IMR-90 (cell line): ENCODE measurements at regions not wholly inside any gene's neighbourhood (a gene's known extent, or its start where the extent isn't known, plus 50 kb on each side); places are given as distances from the start of the nearest gene placed in this dataset.

Experiments
- ATAC-seq: fragments of 200-7000 bp; cut with Tn5 transposase; 2 replicates; pipeline ENCODE4 v1.9.1; 2020; ENCODE audit warnings: low read depth, mild to moderate bottlenecking, moderate library complexity
- BruUV-seq: library from RNA; stranded (reverse); fragments of 400-500 nt; replicated peaks from 2 replicates; lab custom pipeline; 2021; lab: Mats Ljungman, UMichigan
- CTCF ChIA-PET: fragments of 300-600 bp; formaldehyde crosslinking; extraction: SDS; loops from one replicate; lab custom pipeline; 2021; ENCODE audit warnings: antibody characterized with exemption; lab: Yijun Ruan, JAX
- POLR2A ChIA-PET: fragments of 300-600 bp; sonication (Branson Sonifier 250); formaldehyde crosslinking; loops from one replicate; lab custom pipeline; 2022; ENCODE audit warnings: antibody characterized with exemption; ENCODE audit not compliant: unreplicated experiment; lab: Charles Lee
- DNase-seq: peaks from one replicate; pipeline ENCODE4 v3.0.0; 2013
- H2AFZ ChIP-seq: replicated peaks from 2 replicates; pipeline ENCODE3; 2013; ENCODE audit warnings: low read length, mild to moderate bottlenecking; ENCODE audit not compliant: poor library complexity
- H2AK5ac ChIP-seq: 2 replicates; pipeline ENCODE4 v1.6.1; 2013; ENCODE audit warnings: low read depth, low read length, inconsistent platforms
- H2AK9ac ChIP-seq: replicated peaks from 2 replicates; pipeline ENCODE3; 2013; ENCODE audit warnings: mild to moderate bottlenecking, low read depth, low read length, moderate library complexity; ENCODE audit not compliant: poor library complexity
- H2BK120ac ChIP-seq: 2 replicates; pipeline ENCODE4 v1.6.1; 2013; ENCODE audit warnings: low read depth, low read length, inconsistent platforms
- H2BK15ac ChIP-seq: 3 replicates; pipeline ENCODE4 v1.6.1; 2013; ENCODE audit warnings: low read depth, low read length, inconsistent platforms
- H2BK20ac ChIP-seq: 2 replicates; pipeline ENCODE4 v1.6.1; 2013; ENCODE audit warnings: low read depth, mild to moderate bottlenecking, inconsistent platforms, low read length, moderate library complexity
- H2BK5ac ChIP-seq: 2 replicates; pipeline ENCODE4 v1.6.1; 2013; ENCODE audit warnings: mild to moderate bottlenecking, low read depth, low read length, inconsistent platforms; ENCODE audit not compliant: poor library complexity, severe bottlenecking
- H3K14ac ChIP-seq: replicated peaks from 2 replicates; pipeline ENCODE4 v1.6.1; 2013; ENCODE audit warnings: low read depth, low read length, inconsistent platforms
- H3K18ac ChIP-seq: 2 replicates; pipeline ENCODE4 v1.6.1; 2013; ENCODE audit warnings: low read depth, low read length, control low read depth
- H3K23ac ChIP-seq: 2 replicates; pipeline ENCODE4 v1.6.1; 2013; ENCODE audit warnings: low read depth, low read length, inconsistent platforms
- H3K27ac ChIP-seq: 2 replicates; pipeline ENCODE4 v1.5.1; 2013; ENCODE audit warnings: mild to moderate bottlenecking, control low read depth, low read length; ENCODE audit not compliant: insufficient read depth
- H3K27me3 ChIP-seq: 2 replicates; pipeline ENCODE4 v1.6.1; 2013; ENCODE audit warnings: low read length; ENCODE audit not compliant: control insufficient read depth, insufficient read depth
- H3K36me3 ChIP-seq: 2 replicates; pipeline ENCODE4 v1.6.1; 2013; ENCODE audit warnings: low read length, mixed read lengths; ENCODE audit not compliant: control insufficient read depth, insufficient read depth
- H3K4ac ChIP-seq: 2 replicates; pipeline ENCODE4 v1.6.1; 2013; ENCODE audit warnings: low read depth, low read length, inconsistent platforms
- H3K4me1 ChIP-seq: 2 replicates; pipeline ENCODE4 v1.6.1; 2013; ENCODE audit warnings: low read length, mixed read lengths; ENCODE audit not compliant: control insufficient read depth, insufficient read depth
- H3K4me2 ChIP-seq: 2 replicates; pipeline ENCODE4 v1.6.1; 2013; ENCODE audit warnings: low read depth, mild to moderate bottlenecking, control low read depth, low read length, moderate library complexity
- H3K4me3 ChIP-seq: 2 replicates; pipeline ENCODE4 v1.5.1; 2013; ENCODE audit warnings: low read depth, mild to moderate bottlenecking, control low read depth, low read length, moderate library complexity; ENCODE audit not compliant: insufficient read depth
- H3K56ac ChIP-seq: 2 replicates; pipeline ENCODE4 v1.6.1; 2013; ENCODE audit warnings: low read length, inconsistent platforms; ENCODE audit not compliant: insufficient read depth; ENCODE audit errors: extremely low read depth
- H3K79me1 ChIP-seq, 2 experiments: 2 replicates each; pipeline ENCODE4 v1.6.1; 2013; ENCODE audit warnings: low read length in 2 of 2, inconsistent platforms in 1 of 2, low read depth in 1 of 2
- H3K9ac ChIP-seq: 2 replicates; pipeline ENCODE4 v1.6.1; 2013; ENCODE audit warnings: low read depth, low read length, control low read depth
- H3K9me1 ChIP-seq: 2 replicates; pipeline ENCODE4 v1.6.1; 2013; ENCODE audit warnings: low read length, inconsistent platforms; ENCODE audit not compliant: insufficient read depth
- H3K9me3 ChIP-seq: 2 replicates; pipeline ENCODE4 v1.6.1; 2013; ENCODE audit warnings: low read length; ENCODE audit not compliant: control insufficient read depth, insufficient read depth
- H4K20me1 ChIP-seq: 2 replicates; pipeline ENCODE4 v1.6.1; 2013; ENCODE audit warnings: low read length, inconsistent platforms; ENCODE audit not compliant: insufficient read depth
- H4K5ac ChIP-seq: 2 replicates; pipeline ENCODE4 v1.6.1; 2013; ENCODE audit warnings: mild to moderate bottlenecking, low read depth, low read length, control low read depth
- H4K8ac ChIP-seq, 2 experiments: 2 replicates each; pipeline ENCODE4 v1.6.1; 2013; ENCODE audit warnings: low read depth in 2 of 2, low read length in 2 of 2, control low read depth in 1 of 2, inconsistent platforms in 1 of 2
- H4K91ac ChIP-seq: 2 replicates; pipeline ENCODE4 v1.6.1; 2013; ENCODE audit warnings: low read depth, low read length, inconsistent platforms; ENCODE audit not compliant: insufficient read depth
- MAZ ChIP-seq: IDR thresholded peaks from 2 replicates; pipeline ENCODE4 v1.6.1; 2012; ENCODE audit warnings: low read depth, mild to moderate bottlenecking, low read length, improper control_type of control experiment, moderate library complexity, borderline replicate concordance
- MXI1 ChIP-seq: IDR thresholded peaks from 2 replicates; pipeline ENCODE4 v1.6.1; 2012; ENCODE audit warnings: low read depth, mild to moderate bottlenecking, low read length, moderate library complexity, borderline replicate concordance
- NFE2L2 ChIP-seq: fragments of 150-350 bp; IDR thresholded peaks from 2 replicates; pipeline ENCODE4 v1.6.1; 2016; ENCODE audit warnings: low read depth, mild to moderate bottlenecking, low read length
- RCOR1 ChIP-seq: IDR thresholded peaks from 2 replicates; pipeline ENCODE4 v1.6.1; 2012; ENCODE audit warnings: mild to moderate bottlenecking, low read length, improper control_type of control experiment; ENCODE audit not compliant: insufficient replicate concordance
- WGBS, 2 experiments: methylation state at CpG; one replicate each; pipeline versions ENCODE4 v1.1.5 to v1.1.7; 2013; ENCODE audit warnings: missing lambda C conversion rate in 2 of 2; ENCODE audit not compliant: insufficient read length in 1 of 2; ENCODE audit errors: extremely low coverage in 2 of 2; 5-methylcytosine and 5-hydroxymethylcytosine counted together
- dilution Hi-C: fragments of 300-500 bp; cut with HindIII; formaldehyde crosslinking; loops from one replicate; pipeline ENCODE4 v1.14.3; 2018; ENCODE audit warnings: low sequenced_read_pairs; ENCODE audit not compliant: unreplicated experiment
- in situ Hi-C: fragments of 300-500 bp; cut with MboI; formaldehyde crosslinking; loops from 3 replicates; pipeline ENCODE4 v1.14.3; 2019; ENCODE audit warnings: low sequenced_read_pairs, inconsistent platforms, mixed read lengths
- intact Hi-C: fragments of 100-400 bp; cut with micrococcal nuclease; formaldehyde crosslinking; loops from 2 replicates; pipeline ENCODE4 v1.10.0; 2022

DNA sequence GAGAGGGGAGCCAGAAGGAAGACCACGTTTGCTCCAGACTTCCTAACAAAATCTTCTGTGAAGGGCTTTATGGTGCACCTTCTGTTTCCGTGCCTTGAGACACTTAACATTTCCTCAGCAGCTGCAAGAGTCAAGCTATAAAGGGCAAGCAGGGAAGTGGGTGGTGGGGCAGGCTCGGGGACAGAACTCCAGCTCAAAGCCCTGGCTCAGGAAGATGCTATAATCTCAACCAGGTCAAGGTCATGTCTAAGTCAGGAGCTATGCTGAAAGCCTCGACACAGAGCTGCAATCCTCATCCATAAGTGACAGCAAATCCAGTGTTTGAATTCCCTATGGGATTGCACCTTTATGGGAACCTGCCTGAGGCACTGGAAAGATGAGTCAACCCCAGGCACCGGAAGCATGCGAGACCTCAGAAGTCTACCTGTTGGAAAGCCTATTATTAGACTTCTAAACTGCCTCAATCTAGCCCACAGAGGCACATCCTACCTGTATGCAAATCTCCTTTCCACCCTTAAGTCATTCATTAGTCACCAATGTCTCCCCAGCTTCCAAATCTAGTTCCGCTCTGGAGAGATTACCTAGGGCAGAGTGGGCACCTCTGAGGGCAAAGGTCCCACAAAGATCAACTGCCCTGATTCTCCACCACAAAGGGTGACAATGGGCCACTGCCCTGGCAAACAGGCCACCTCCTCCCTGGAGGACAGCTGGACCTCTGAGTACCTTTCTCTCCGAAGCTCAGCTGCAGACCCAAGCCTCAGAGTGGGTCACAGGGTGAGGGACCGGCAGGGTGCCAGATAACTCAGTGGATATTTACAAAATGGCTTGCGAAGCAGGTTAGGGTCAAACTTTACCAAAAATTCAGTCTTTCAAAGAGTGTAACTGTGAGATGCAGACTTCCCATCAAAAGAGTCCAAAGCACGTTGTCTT, 287.0 kb downstream of the CDC5L start (continued):
- TF ChIP-seq NFE2L2 = no peak

DNA sequence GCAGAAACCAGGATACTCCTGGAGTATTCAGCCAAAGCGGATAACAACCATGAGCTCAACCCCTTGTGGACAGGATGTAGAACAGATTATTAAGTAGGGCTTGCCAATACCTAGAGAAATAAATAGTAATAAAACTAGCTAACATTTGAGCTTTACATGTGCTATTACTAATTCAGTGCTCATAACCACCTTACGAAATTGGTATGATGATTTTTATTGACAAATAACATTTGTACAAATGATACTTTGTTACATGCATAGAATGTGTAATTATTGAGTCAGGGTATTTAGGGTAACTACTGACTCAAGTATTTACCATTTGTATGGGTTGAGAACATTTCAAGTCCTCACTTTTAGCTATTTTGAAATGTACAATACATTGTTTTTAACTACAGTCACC, 287.9 kb downstream of the CDC5L start:
- Histone ChIP-seq H2AFZ (no peak overlapping the region), H3K27me3 (peaks cover 40% of the 10 kb centered on the region), H3K4ac (no peak overlapping the region), H2BK20ac (no peak overlapping the region), H4K8ac (no peak overlapping the region), H3K4me1 (no peaks in the 10 kb centered on the region), H3K9me1 (no peaks in the 10 kb centered on the region; the same call in 1 of the 2 replicates), H3K9me3 (no peaks in the 10 kb centered on the region), H3K4me3 (no peak overlapping the region), H3K36me3 (no peaks in the 10 kb centered on the region), H4K91ac (no peak overlapping the region), H3K14ac (no peak overlapping the region), H3K56ac (no peak overlapping the region), H3K9ac (no peak overlapping the region), H2BK120ac (no peak overlapping the region), H3K4me2 (no peak overlapping the region), H2AK5ac (no peak overlapping the region), H3K79me1 (no peaks in the 10 kb centered on the region), H4K20me1 (no peaks in the 10 kb centered on the region), H2BK5ac (no peak overlapping the region), H2AK9ac (no peak overlapping the region), H3K27ac (no peak overlapping the region), H2BK15ac (no peak overlapping the region), H4K5ac (no peak overlapping the region), H3K18ac (no peak overlapping the region), H3K23ac (no peak overlapping the region)
- no TSS peak for BruUV-seq
- POLR2A ChIA-PET = no interaction called here
- dilution Hi-C loops (no loop called here), in situ Hi-C loops (no loop called here), intact Hi-C loops (no loop called here)
- CTCF ChIA-PET = interaction anchor here (0.5 kb wide), 1 partner anchor 144 kb away, joined by 3 read pairs; no protein-coding TSS in a partner anchor
- no peak for ATAC-seq
- DNase-seq = no peak
- no peak for TF ChIP-seq MAZ
- TF ChIP-seq MXI1 = no peak
- no peak for TF ChIP-seq RCOR1
- no CpG with 5 or more reads among the region's 2 CpGs for WGBS, 2 experiments
